H9 (cell line): ENCODE measurements at regions not wholly inside any gene's neighbourhood (a gene's known extent, or its start where the extent isn't known, plus 50 kb on each side); places are given as distances from the start of the nearest gene placed in this dataset.

ENCODE experiments used
- DNase-seq: peaks from one replicate; pipeline ENCODE4 v3.0.0-alpha.2; 2017
- H2AFZ ChIP-seq: one replicate; pipeline ENCODE4 v1.6.1; 2013; ENCODE audit warnings: mild to moderate bottlenecking, low read length, control low read depth, moderate library complexity
- H2AK5ac ChIP-seq: 2 replicates; pipeline ENCODE4 v1.6.1; 2013; ENCODE audit warnings: low read length, control low read depth, mixed read lengths; ENCODE audit not compliant: insufficient read length
- H2BK120ac ChIP-seq: one replicate; pipeline ENCODE4 v1.6.1; 2013; ENCODE audit warnings: low read depth, mild to moderate bottlenecking, low read length, control low read depth, inconsistent platforms; ENCODE audit not compliant: poor library complexity, severe bottlenecking
- H2BK12ac ChIP-seq: 2 replicates; pipeline ENCODE4 v1.6.1; 2013; ENCODE audit warnings: low read length, control low read depth, mixed read lengths, low read depth; ENCODE audit not compliant: insufficient read length
- H2BK15ac ChIP-seq: 2 replicates; pipeline ENCODE4 v1.6.1; 2013; ENCODE audit warnings: low read depth, low read length, control low read depth
- H2BK20ac ChIP-seq: one replicate; pipeline ENCODE4 v1.6.1; 2013; ENCODE audit warnings: low read depth, mild to moderate bottlenecking, low read length, control low read depth, inconsistent platforms; ENCODE audit not compliant: poor library complexity, severe bottlenecking
- H2BK5ac ChIP-seq: 2 replicates; pipeline ENCODE4 v1.6.1; 2013; ENCODE audit warnings: low read length, control low read depth, mixed read lengths; ENCODE audit not compliant: insufficient read length
- H3K14ac ChIP-seq: 2 replicates; pipeline ENCODE4 v1.6.1; 2013; ENCODE audit warnings: low read length, control low read depth; ENCODE audit not compliant: insufficient read depth
- H3K18ac ChIP-seq: 2 replicates; pipeline ENCODE4 v1.6.1; 2013; ENCODE audit warnings: low read depth, mild to moderate bottlenecking, mixed read lengths, low read length, control low read depth; ENCODE audit not compliant: insufficient read length
- H3K23ac ChIP-seq: 2 replicates; pipeline ENCODE4 v1.6.1; 2013; ENCODE audit warnings: low read length, control low read depth, mixed read lengths, low read depth; ENCODE audit not compliant: insufficient read length
- H3K23me2 ChIP-seq: 2 replicates; pipeline ENCODE4 v1.6.1; 2013; ENCODE audit warnings: low read depth, mild to moderate bottlenecking, mixed read lengths, low read length, control low read depth; ENCODE audit not compliant: insufficient read length, poor library complexity, severe bottlenecking
- H3K27ac ChIP-seq: 2 replicates; pipeline ENCODE4 v1.5.1; 2013; ENCODE audit warnings: low read length, control low read depth, mixed read lengths, low read depth; ENCODE audit not compliant: insufficient read length
- H3K27me3 ChIP-seq: 2 replicates; pipeline ENCODE4 v1.6.1; 2013; ENCODE audit warnings: low read length, control low read depth, inconsistent platforms; ENCODE audit not compliant: insufficient read depth
- H3K4ac ChIP-seq: 2 replicates; pipeline ENCODE4 v1.6.1; 2013; ENCODE audit warnings: low read depth, mild to moderate bottlenecking, control low read depth, inconsistent platforms, low read length, moderate library complexity
- H3K4me1 ChIP-seq: 2 replicates; pipeline ENCODE4 v1.6.1; 2013; ENCODE audit warnings: low read length, control low read depth, inconsistent platforms; ENCODE audit not compliant: insufficient read depth
- H3K4me2 ChIP-seq: 2 replicates; pipeline ENCODE4 v1.6.1; 2013; ENCODE audit warnings: low read length, control low read depth, mixed read lengths; ENCODE audit not compliant: insufficient read length, insufficient read depth
- H3K56ac ChIP-seq: 2 replicates; pipeline ENCODE4 v1.6.1; 2013; ENCODE audit warnings: low read depth, mild to moderate bottlenecking, mixed read lengths, low read length, control low read depth; ENCODE audit not compliant: insufficient read length
- H3K79me1 ChIP-seq: 2 replicates; pipeline ENCODE4 v1.6.1; 2013; ENCODE audit warnings: low read depth, mild to moderate bottlenecking, moderate library complexity, low read length, control low read depth, inconsistent platforms; ENCODE audit not compliant: insufficient read depth, poor library complexity, severe bottlenecking
- H3K79me2 ChIP-seq: 2 replicates; pipeline ENCODE4 v1.6.1; 2013; ENCODE audit warnings: low read length, control low read depth, inconsistent platforms; ENCODE audit not compliant: insufficient read depth
- H3K9ac ChIP-seq: 2 replicates; pipeline ENCODE4 v1.6.1; 2013; ENCODE audit warnings: low read length, control low read depth, mixed read lengths; ENCODE audit not compliant: insufficient read length; ENCODE audit errors: extremely low read depth
- H3K9me3 ChIP-seq: one replicate; pipeline ENCODE4 v1.6.1; 2013; ENCODE audit warnings: low read depth, low read length, inconsistent platforms; ENCODE audit not compliant: control insufficient read depth
- H3T11ph ChIP-seq: one replicate; pipeline ENCODE4 v1.6.1; 2013; ENCODE audit warnings: mild to moderate bottlenecking, low read length, control low read depth, inconsistent platforms
- H4K20me1 ChIP-seq: one replicate; pipeline ENCODE4 v1.6.1; 2013; ENCODE audit not compliant: control insufficient read depth, insufficient read length, insufficient read depth
- H4K5ac ChIP-seq: 2 replicates; pipeline ENCODE4 v1.6.1; 2013; ENCODE audit warnings: low read depth, mild to moderate bottlenecking, mixed read lengths, low read length, control low read depth; ENCODE audit not compliant: insufficient read length
- H4K8ac ChIP-seq: replicated peaks from 2 replicates; pipeline ENCODE4 v1.6.1; 2013; ENCODE audit warnings: low read length, control low read depth, mixed read lengths, low read depth; ENCODE audit not compliant: insufficient read length
- H4K91ac ChIP-seq: 2 replicates; pipeline ENCODE4 v1.6.1; 2013; ENCODE audit warnings: low read depth, mild to moderate bottlenecking, moderate library complexity, mixed read lengths, low read length, control low read depth; ENCODE audit not compliant: insufficient read length
- H3K27ac Mint-ChIP-seq, 3 experiments: 2 replicates in 2 of 3; 3 replicates in 1 of 3; pipeline ENCODE4 v1.8.0; 2020 to 2021; ENCODE audit warnings: mixed read lengths in 3 of 3, mild to moderate bottlenecking in 1 of 3, moderate library complexity in 1 of 3
- H3K27me3 Mint-ChIP-seq: 2 replicates; pipeline ENCODE4 v1.8.0; 2021; ENCODE audit warnings: low read depth, mild to moderate bottlenecking, moderate library complexity, mixed read lengths
- H3K36me3 Mint-ChIP-seq, 3 experiments: 2 replicates in 2 of 3; 3 replicates in 1 of 3; pipeline ENCODE4 v1.8.0; 2020 to 2021; ENCODE audit warnings: low read depth in 3 of 3, mixed read lengths in 3 of 3; ENCODE audit not compliant: insufficient read depth in 1 of 3
- H3K4me1 Mint-ChIP-seq, 2 experiments: 2 replicates each; pipeline ENCODE4 v1.8.0; 2020; ENCODE audit warnings: mixed read lengths in 2 of 2
- H3K4me3 Mint-ChIP-seq, 2 experiments: 2 replicates in 1 of 2; 3 replicates in 1 of 2; pipeline ENCODE4 v1.8.0; 2020 to 2021; ENCODE audit warnings: mild to moderate bottlenecking in 2 of 2, mixed read lengths in 2 of 2, moderate library complexity in 1 of 2
- H3K9me3 Mint-ChIP-seq, 2 experiments: 2 replicates in 1 of 2; 3 replicates in 1 of 2; pipeline ENCODE4 v1.8.0; 2020; ENCODE audit warnings: mild to moderate bottlenecking in 2 of 2, mixed read lengths in 2 of 2, moderate library complexity in 1 of 2
- CTCF ChIP-seq: fragments of 200-600 bp; sonication (generic); conservative IDR thresholded peaks from 3 replicates; pipeline ENCODE4 v1.8.0; 2021; ENCODE audit warnings: antibody characterized with exemption, mild to moderate bottlenecking
- WGBS: extraction: QIAGEN DNeasy Blood & Tissue Kit; methylation state at CpG from one replicate; pipeline ENCODE4 v1.1.7; 2013; ENCODE audit warnings: missing lambda C conversion rate, low lambda C conversion rate, mixed read lengths; ENCODE audit not compliant: insufficient read length; ENCODE audit errors: extremely low coverage; 5-methylcytosine and 5-hydroxymethylcytosine counted together

- no peak overlapping the region for H3K4me2 ChIP-seq
- no peak overlapping the region for H3K9ac ChIP-seq
- H4K91ac ChIP-seq = no peak overlapping the region
- H3K56ac ChIP-seq = no peak overlapping the region
- H3K79me2 ChIP-seq = no peaks in the 10 kb centered on the region
- H2BK120ac ChIP-seq = no peak overlapping the region
- no peak overlapping the region for H2AK5ac ChIP-seq
- DNase-seq = no peak
- H3K79me1 ChIP-seq = no peaks in the 10 kb centered on the region
- H3K14ac ChIP-seq = no peak overlapping the region
- H3K27me3 ChIP-seq = no peaks in the 10 kb centered on the region
- no peaks in the 10 kb centered on the region; the same call in 1 of the 2 replicates for H3K4me1 ChIP-seq
- H2BK12ac ChIP-seq = no peak overlapping the region
- no peak overlapping the region for H2BK20ac ChIP-seq
- no peak overlapping the region for H4K8ac ChIP-seq
- no peak overlapping the region for H3K4ac ChIP-seq
- H4K5ac ChIP-seq = no peak overlapping the region
- Mint-ChIP-seq H3K36me3 (peaks cover 0 to 13% (median 6%) of the 10 kb centered on the region in 3 experiments; a peak in 5 of 7 replicates), H3K27ac (no peak overlapping the region), H3K9me3 (peaks cover 12 to 15% of the 10 kb centered on the region in 2 experiments), H3K27me3 (no peaks in the 10 kb centered on the region), H3K4me3 (no peak overlapping the region), H3K4me1 (peaks cover 16 to 18% of the 10 kb centered on the region in 2 experiments)
- H3K18ac ChIP-seq = no peak overlapping the region
- H2BK15ac ChIP-seq = no peak overlapping the region
- H2BK5ac ChIP-seq = no peak overlapping the region
- no peak overlapping the region for H3K23ac ChIP-seq
- TF ChIP-seq CTCF = no peak
- H3T11ph ChIP-seq = no peak overlapping the region
- no peaks in the 10 kb centered on the region for H3K23me2 ChIP-seq
- WGBS = no CpG with 5 or more reads among the region's 5 CpGs
- no peak overlapping the region for H2AFZ ChIP-seq
- no peaks in the 10 kb centered on the region for H4K20me1 ChIP-seq
- H3K27ac ChIP-seq = no peak overlapping the region
- no peaks in the 10 kb centered on the region for H3K9me3 ChIP-seq
These were observed 617.0 kb downstream of the PYDC2 start for GRCh38 chr3:192077795-192078497.
